RPMI8226 (cell line): ENCODE measurements at regions not wholly inside any gene's neighbourhood (a gene's known extent, or its start where the extent isn't known, plus 50 kb on each side); places are given as distances from the start of the nearest gene placed in this dataset.

Source experiments
- DNase-seq: peaks from one replicate; pipeline ENCODE4 v3.0.0-alpha.2; 2015

- no peak for DNase-seq
Measured at GRCh38 chr13:62960723-62961122, 1545.1 kb upstream of the PCDH20 start.

GRCh38 chr13:62933809-62934208, 1518.2 kb upstream of the PCDH20 start:
- DNase-seq = no peak

GRCh38 chr13:62932256-62932883, 1516.7 kb upstream of the PCDH20 start:
- DNase-seq = no peak

- DNase-seq = no peak
Measured at GRCh38 chr13:62931853-62932252, 1516.2 kb upstream of the PCDH20 start.

GRCh38 chr13:62924395-62924794, 1508.7 kb upstream of the PCDH20 start:
- no peak for DNase-seq

- no peak for DNase-seq
Measured at GRCh38 chr13:62920159-62920558, 1504.5 kb upstream of the PCDH20 start.

GRCh38 chr13:62919491-62919890, 1503.8 kb upstream of the PCDH20 start:
- DNase-seq = no peak

- DNase-seq = no peak
Measured at GRCh38 chr13:62910541-62911060, 1495.0 kb upstream of the PCDH20 start.

GRCh38 chr13:62908321-62908720, 1492.7 kb upstream of the PCDH20 start:
- no peak for DNase-seq

GRCh38 chr13:62906896-62907295, 1491.2 kb upstream of the PCDH20 start:
- no peak for DNase-seq

GRCh38 chr13:62906469-62906868, 1490.8 kb upstream of the PCDH20 start:
- DNase-seq = no peak

- no peak for DNase-seq
Measured at GRCh38 chr13:62887046-62887445, 1471.4 kb upstream of the PCDH20 start.

GRCh38 chr13:62879071-62879470, 1463.4 kb upstream of the PCDH20 start:
- no peak for DNase-seq

- DNase-seq = no peak
Measured at GRCh38 chr13:62875118-62875640, 1459.5 kb upstream of the PCDH20 start.

- no peak for DNase-seq
Measured at GRCh38 chr13:62850331-62850730, 1434.7 kb upstream of the PCDH20 start.

GRCh38 chr13:62847520-62847919, 1431.9 kb upstream of the PCDH20 start:
- DNase-seq = no peak

GRCh38 chr13:62846302-62846701, 1430.7 kb upstream of the PCDH20 start:
- DNase-seq = no peak

- DNase-seq = no peak
Measured at GRCh38 chr13:62839338-62839737, 1423.7 kb upstream of the PCDH20 start.

GRCh38 chr13:62838929-62839328, 1423.3 kb upstream of the PCDH20 start:
- no peak for DNase-seq

- DNase-seq = no peak
Measured at GRCh38 chr13:62837895-62838294, 1422.2 kb upstream of the PCDH20 start.

- no peak for DNase-seq
Measured at GRCh38 chr13:62829486-62829885, 1413.8 kb upstream of the PCDH20 start.

GRCh38 chr13:62799931-62800436, 1384.3 kb upstream of the PCDH20 start:
- DNase-seq = no peak

GRCh38 chr13:62799038-62799535, 1383.4 kb upstream of the PCDH20 start:
- DNase-seq = no peak

GRCh38 chr13:62793850-62794249, 1378.2 kb upstream of the PCDH20 start:
- no peak for DNase-seq

- DNase-seq = no peak
Measured at GRCh38 chr13:62781866-62782265, 1366.2 kb upstream of the PCDH20 start.
